Activated CD8-positive, alpha-beta T cell treated with anti-CD3 and anti-CD28 coated beads, Interleukin-2, amount 10 ng/mL, durations not matched to agents 7 days and 5 days (primary cell): ENCODE measurements at regions not wholly inside any gene's neighbourhood (a gene's known extent, or its start where the extent isn't known, plus 50 kb on each side); places are given as distances from the start of the nearest gene placed in this dataset.
A peak's percentile ranks its signal among the peaks of the same experiment; 100 is the strongest.

Source experiments
- ATAC-seq: fragments of 150-1000 bp; cut with Tn5 transposase; one replicate; pipeline ENCODE4 v1.10.0; 2021; ENCODE audit warnings: moderate library complexity
- CTCF ChIA-PET: fragments of 350-600 bp; sonication (Branson Sonifier 250); formaldehyde crosslinking; loops from one replicate; lab custom pipeline; 2021; ENCODE audit warnings: antibody characterized with exemption; lab: Charles Lee
- POLR2A ChIA-PET: fragments of 350-600 bp; sonication (Branson Sonifier 250); formaldehyde crosslinking; loops from one replicate; lab custom pipeline; 2021; ENCODE audit warnings: antibody characterized with exemption; lab: Charles Lee
- DNase-seq: peaks from one replicate; pipeline ENCODE4 v3.0.0-alpha.2; 2020
- H3K27ac Mint-ChIP-seq: one replicate; pipeline ENCODE4 v1.8.0; 2021; ENCODE audit warnings: mild to moderate bottlenecking, mixed read lengths
- H3K27me3 Mint-ChIP-seq: one replicate; pipeline ENCODE4 v1.8.0; 2021; ENCODE audit warnings: low read depth, mixed read lengths
- H3K36me3 Mint-ChIP-seq: one replicate; pipeline ENCODE4 v1.8.0; 2021; ENCODE audit warnings: low read depth, mixed read lengths
- H3K4me1 Mint-ChIP-seq: one replicate; pipeline ENCODE4 v1.8.0; 2021; ENCODE audit warnings: low read depth, mixed read lengths
- H3K4me3 Mint-ChIP-seq: one replicate; pipeline ENCODE4 v1.8.0; 2021; ENCODE audit warnings: mild to moderate bottlenecking, mixed read lengths
- H3K9me3 Mint-ChIP-seq: one replicate; pipeline ENCODE4 v1.8.0; 2022; ENCODE audit warnings: mixed read lengths; ENCODE audit not compliant: insufficient read depth

- H3K9me3 Mint-ChIP-seq: peaks cover 3% of the 10 kb centered on the region
- H3K4me3 Mint-ChIP-seq: peak overlapping the region; percentile 13
- ChIA-PET POLR2A (interaction anchor here (0.6 to 0.7 kb wide), 5 partner anchors 84 to 352 kb away, joined by 3 to 5 read pairs (median 3); no protein-coding TSS in a partner anchor), CTCF (interaction anchor here (1.1 kb wide), 1 partner anchor 97 kb away, joined by 5 read pairs; no protein-coding TSS in a partner anchor)
- DNase-seq (no peak), ATAC-seq (no peak)
- H3K27ac Mint-ChIP-seq: peak overlapping the region; percentile 80
- peaks cover 30% of the 10 kb centered on the region for H3K4me1 Mint-ChIP-seq
- peaks cover 8% of the 10 kb centered on the region for H3K27me3 Mint-ChIP-seq
- peaks cover 3% of the 10 kb centered on the region for H3K36me3 Mint-ChIP-seq
These were observed 75.2 kb upstream of the UBAC2 start for GRCh38 chr13:99125326-99125915.

GRCh38 chr13:99126821-99127220 lies 73.8 kb upstream of the UBAC2 start:
- peaks cover 8% of the 10 kb centered on the region for H3K27me3 Mint-ChIP-seq

GRCh38 chr13:99129050-99129449 lies 71.6 kb upstream of the UBAC2 start:
- H3K36me3 Mint-ChIP-seq: peaks cover 3% of the 10 kb centered on the region
- H3K4me1 Mint-ChIP-seq: peaks cover 18% of the 10 kb centered on the region
- H3K27me3 Mint-ChIP-seq: peaks cover 8% of the 10 kb centered on the region
- ATAC-seq (no peak), DNase-seq (no peak)
- ChIA-PET POLR2A (no interaction called here), CTCF (interaction anchor here (0.9 kb wide), 1 partner anchor 100 kb away, joined by 3 read pairs; no protein-coding TSS in a partner anchor)
- no peak overlapping the region for H3K4me3 Mint-ChIP-seq
- no peak overlapping the region for H3K27ac Mint-ChIP-seq
- H3K9me3 Mint-ChIP-seq: no peaks in the 10 kb centered on the region

More at GRCh38 chr13:99126821-99127220, 73.8 kb upstream of the UBAC2 start:
- Mint-ChIP-seq H3K9me3 (no peaks in the 10 kb centered on the region), H3K27ac (no peak overlapping the region), H3K36me3 (peaks cover 3% of the 10 kb centered on the region), H3K4me1 (peaks cover 27% of the 10 kb centered on the region), H3K4me3 (no peak overlapping the region)
- ChIA-PET CTCF (interaction anchor here (1.5 kb wide), 1 partner anchor 50 kb away, joined by 4 read pairs; no protein-coding TSS in a partner anchor), POLR2A (no interaction called here)
- ATAC-seq (no peak), DNase-seq (no peak)

- Mint-ChIP-seq H3K27ac (no peak overlapping the region), H3K36me3 (peaks cover 3% of the 10 kb centered on the region), H3K4me3 (no peak overlapping the region), H3K27me3 (peaks cover 13% of the 10 kb centered on the region), H3K9me3 (no peaks in the 10 kb centered on the region), H3K4me1 (peaks cover 9% of the 10 kb centered on the region)
- CTCF ChIA-PET: no interaction called here
- POLR2A ChIA-PET: no interaction called here
- DNase-seq: no peak
- ATAC-seq: no peak
These were observed 70.7 kb upstream of the UBAC2 start for GRCh38 chr13:99129951-99130350.

- ATAC-seq: no peak
- no peaks in the 10 kb centered on the region for H3K9me3 Mint-ChIP-seq
- no peaks in the 10 kb centered on the region for H3K4me1 Mint-ChIP-seq
- CTCF ChIA-PET: no interaction called here
- DNase-seq: no peak
- H3K4me3 Mint-ChIP-seq: no peak overlapping the region
- H3K27me3 Mint-ChIP-seq: peaks cover 13% of the 10 kb centered on the region
- POLR2A ChIA-PET: no interaction called here
- H3K36me3 Mint-ChIP-seq: no peaks in the 10 kb centered on the region
- H3K27ac Mint-ChIP-seq: no peak overlapping the region
These were observed 69.2 kb upstream of the UBAC2 start for GRCh38 chr13:99131410-99131809.

GRCh38 chr13:99132295-99132835 lies 68.3 kb upstream of the UBAC2 start:
- ChIA-PET CTCF (interaction anchor here (0.9 to 1.4 kb wide), 2 partner anchors 8 to 45 kb away, joined by 3 read pairs; no protein-coding TSS in a partner anchor), POLR2A (no interaction called here)
- DNase-seq: no peak
- no peaks in the 10 kb centered on the region for H3K36me3 Mint-ChIP-seq
- H3K27ac Mint-ChIP-seq: no peak overlapping the region
- H3K9me3 Mint-ChIP-seq: no peaks in the 10 kb centered on the region
- H3K27me3 Mint-ChIP-seq: peaks cover 13% of the 10 kb centered on the region
- no peak for ATAC-seq
- no peak overlapping the region for H3K4me3 Mint-ChIP-seq
- H3K4me1 Mint-ChIP-seq: no peaks in the 10 kb centered on the region

- Mint-ChIP-seq H3K36me3 (no peaks in the 10 kb centered on the region), H3K27me3 (peaks cover 12% of the 10 kb centered on the region), H3K9me3 (no peaks in the 10 kb centered on the region), H3K4me1 (no peaks in the 10 kb centered on the region), H3K27ac (no peak overlapping the region), H3K4me3 (no peak overlapping the region)
- POLR2A ChIA-PET: no interaction called here
- CTCF ChIA-PET: interaction anchor here (0.9 to 1.4 kb wide), 3 partner anchors 9 to 136 kb away, joined by 3 read pairs; no protein-coding TSS in a partner anchor
- ATAC-seq (no peak), DNase-seq (no peak)
These were observed 67.4 kb upstream of the UBAC2 start for GRCh38 chr13:99133230-99133629.

- Mint-ChIP-seq H3K27me3 (peaks cover 10% of the 10 kb centered on the region), H3K4me1 (no peaks in the 10 kb centered on the region), H3K4me3 (no peak overlapping the region), H3K9me3 (no peaks in the 10 kb centered on the region), H3K27ac (no peak overlapping the region), H3K36me3 (no peaks in the 10 kb centered on the region)
- CTCF ChIA-PET: interaction anchor here (0.9 kb wide), 1 partner anchor 135 kb away, joined by 3 read pairs; no protein-coding TSS in a partner anchor
- ATAC-seq: no peak
- POLR2A ChIA-PET: no interaction called here
- no peak for DNase-seq
These were observed 66.8 kb upstream of the UBAC2 start for GRCh38 chr13:99133848-99134247.

- DNase-seq: no peak
- no peak overlapping the region for H3K4me3 Mint-ChIP-seq
- no peak for ATAC-seq
- H3K36me3 Mint-ChIP-seq: no peaks in the 10 kb centered on the region
- H3K4me1 Mint-ChIP-seq: no peaks in the 10 kb centered on the region
- H3K27me3 Mint-ChIP-seq: peaks cover 4% of the 10 kb centered on the region
- CTCF ChIA-PET: no interaction called here
- no peak overlapping the region for H3K27ac Mint-ChIP-seq
- no peaks in the 10 kb centered on the region for H3K9me3 Mint-ChIP-seq
- POLR2A ChIA-PET: no interaction called here
These were observed 65.1 kb upstream of the UBAC2 start for GRCh38 chr13:99135591-99135990.

GRCh38 chr13:99136427-99136954 lies 64.2 kb upstream of the UBAC2 start:
- POLR2A ChIA-PET: no interaction called here
- Mint-ChIP-seq H3K4me3 (no peak overlapping the region), H3K9me3 (no peaks in the 10 kb centered on the region), H3K4me1 (no peaks in the 10 kb centered on the region), H3K27ac (no peak overlapping the region), H3K36me3 (no peaks in the 10 kb centered on the region), H3K27me3 (peaks cover 7% of the 10 kb centered on the region)
- CTCF ChIA-PET: no interaction called here
- no peak for ATAC-seq
- no peak for DNase-seq

- Mint-ChIP-seq H3K36me3 (no peaks in the 10 kb centered on the region), H3K4me1 (peaks cover 5% of the 10 kb centered on the region), H3K27ac (no peak overlapping the region), H3K9me3 (no peaks in the 10 kb centered on the region), H3K27me3 (peaks cover 7% of the 10 kb centered on the region), H3K4me3 (no peak overlapping the region)
- ATAC-seq: no peak
- ChIA-PET POLR2A (no interaction called here), CTCF (no interaction called here)
- no peak for DNase-seq
These were observed 59.8 kb upstream of the UBAC2 start for GRCh38 chr13:99140831-99141230.

GRCh38 chr13:99143904-99144303 lies 56.8 kb upstream of the UBAC2 start:
- ATAC-seq (no peak), DNase-seq (no peak)
- Mint-ChIP-seq H3K27me3 (peaks cover 7% of the 10 kb centered on the region), H3K36me3 (no peaks in the 10 kb centered on the region), H3K9me3 (no peaks in the 10 kb centered on the region), H3K27ac (no peak overlapping the region), H3K4me1 (peaks cover 5% of the 10 kb centered on the region), H3K4me3 (no peak overlapping the region)
- ChIA-PET POLR2A (interaction anchor here (0.6 kb wide), 1 partner anchor 293 kb away, joined by 3 read pairs; no protein-coding TSS in a partner anchor), CTCF (no interaction called here)
